GM12878 (cell line): ENCODE measurements at regions not wholly inside any gene's neighbourhood (a gene's known extent, or its start where the extent isn't known, plus 50 kb on each side); places are given as distances from the start of the nearest gene placed in this dataset.

Source experiments
- ATAC-seq: fragments of 200-7000 bp; cut with Tn5 transposase; 3 replicates; pipeline ENCODE4 v1.9.1; 2020; ENCODE audit warnings: mild to moderate bottlenecking, moderate library complexity
- BruUV-seq: library from RNA; stranded (reverse); fragments of 400-500 nt; replicated peaks from 2 replicates; lab custom pipeline; 2021; lab: Mats Ljungman, UMichigan
- CTCF ChIA-PET: fragments of 300-600 bp; sonication (Branson Sonifier 250); formaldehyde crosslinking; extraction: SDS; loops from one replicate; lab custom pipeline; 2021; ENCODE audit warnings: inconsistent platforms; lab: Yijun Ruan, JAX
- POLR2A ChIA-PET: fragments of 350-600 bp; formaldehyde crosslinking; extraction: SDS; loops from one replicate; lab custom pipeline; 2021; ENCODE audit warnings: inconsistent platforms; lab: Charles Lee
- RAD21 ChIA-PET: fragments of 300-600 bp; sonication (Branson Sonifier 250); formaldehyde crosslinking; loops from one replicate; lab custom pipeline; 2023; ENCODE audit warnings: antibody characterized with exemption; ENCODE audit not compliant: unreplicated experiment; lab: Charles Lee
- SMC1A ChIA-PET: fragments of 300-600 bp; sonication (Branson Sonifier 250); formaldehyde crosslinking; loops from one replicate; lab custom pipeline; 2023; ENCODE audit not compliant: unreplicated experiment, uncharacterized antibody; lab: Charles Lee
- DNase-seq: peaks from one replicate; pipeline ENCODE4 v3.0.0-alpha.2; 2011; ENCODE audit warnings: low read depth, low spot score
- FAIRE-seq: peaks from 3 replicates; lab custom pipeline; 2011; peaks lifted over from hg19 to GRCh38; lab: Jason Lieb, UNC
- H2AFZ ChIP-seq: 2 replicates; pipeline ENCODE4 v1.6.0; 2011; ENCODE audit warnings: low read depth, low read length, control low read depth; ENCODE audit not compliant: control insufficient read depth
- H3K27ac ChIP-seq: 2 replicates; pipeline ENCODE4 v1.5.1; 2011; ENCODE audit warnings: control low read depth; ENCODE audit not compliant: control insufficient read depth, insufficient read depth
- H3K27me3 ChIP-seq, 2 experiments: replicated peaks in 1 of 2; 2 replicates each; pipeline versions ENCODE4 v1.6.0 to v1.6.1; 2011; ENCODE audit warnings: low read length in 1 of 2; ENCODE audit not compliant: control insufficient read depth in 2 of 2, insufficient read depth in 2 of 2
- H3K36me3 ChIP-seq, 2 experiments: 2 replicates each; pipeline ENCODE4 v1.5.1; 2011; ENCODE audit warnings: low read length in 1 of 2; ENCODE audit not compliant: control insufficient read depth in 2 of 2, insufficient read depth in 2 of 2
- H3K4me1 ChIP-seq: 2 replicates; pipeline ENCODE4 v1.6.1; 2011; ENCODE audit warnings: mild to moderate bottlenecking, low read length, moderate library complexity, mixed read lengths; ENCODE audit not compliant: control insufficient read depth, insufficient read depth
- H3K4me2 ChIP-seq: 2 replicates; pipeline ENCODE4 v1.6.0; 2011; ENCODE audit warnings: control low read depth; ENCODE audit not compliant: control insufficient read depth, insufficient read depth
- H3K4me3 ChIP-seq: fragments of 200-600 bp; sonication (generic); 2 replicates; pipeline ENCODE4 v1.5.1; 2016
- H3K79me2 ChIP-seq: 2 replicates; pipeline ENCODE4 v1.6.0; 2011; ENCODE audit warnings: low read length; ENCODE audit not compliant: control insufficient read depth, insufficient read depth
- H3K9ac ChIP-seq: 2 replicates; pipeline ENCODE4 v1.8.0; 2011; ENCODE audit warnings: low read length, control low read depth, mixed read lengths; ENCODE audit not compliant: control insufficient read depth, insufficient read depth
- H3K9me3 ChIP-seq: replicated peaks from 3 replicates; pipeline ENCODE4 v1.5.1; 2011; ENCODE audit warnings: mild to moderate bottlenecking, low read length; ENCODE audit not compliant: control insufficient read depth, insufficient read depth
- H4K20me1 ChIP-seq: 2 replicates; pipeline ENCODE4 v1.6.0; 2011; ENCODE audit not compliant: control insufficient read depth, insufficient read depth
- ASH2L ChIP-seq: fragments of 300-600, 200-600 bp; sonication (generic); IDR thresholded peaks from 2 replicates; pipeline ENCODE4 v1.6.1; 2017; ENCODE audit warnings: low read depth, mild to moderate bottlenecking, borderline replicate concordance
- BACH1 ChIP-seq: fragments of 450-650 bp; IDR thresholded peaks from 2 replicates; pipeline ENCODE4 v1.6.1; 2017; ENCODE audit warnings: mild to moderate bottlenecking, borderline replicate concordance
- BCL3 ChIP-seq: IDR thresholded peaks from 2 replicates; pipeline ENCODE4 v1.6.1; 2011; ENCODE audit warnings: borderline replicate concordance, low read depth, mild to moderate bottlenecking, moderate library complexity, low read length; ENCODE audit not compliant: insufficient read depth, poor library complexity, severe bottlenecking
- CUX1 ChIP-seq: IDR thresholded peaks from 2 replicates; pipeline ENCODE4 v1.6.1; 2012; ENCODE audit warnings: improper control_type of control experiment, low read depth, low read length; ENCODE audit not compliant: insufficient replicate concordance
- EP300 ChIP-seq, 2 experiments: fragments of 150-350 bp in 1 of 2; IDR thresholded peaks; 2 replicates each; pipeline ENCODE4 v1.6.1; 2011 to 2012; ENCODE audit warnings: low read depth in 2 of 2, low read length in 2 of 2, borderline replicate concordance in 1 of 2, improper control_type of control experiment in 1 of 2, inconsistent platforms in 1 of 2; ENCODE audit not compliant: control insufficient read depth in 1 of 2
- ESRRA ChIP-seq: IDR thresholded peaks from 2 replicates; pipeline ENCODE4 v1.6.1; 2012; ENCODE audit warnings: mild to moderate bottlenecking, low read length, improper control_type of control experiment
- MEF2A ChIP-seq: IDR thresholded peaks from 2 replicates; pipeline ENCODE4 v1.6.1; 2011; ENCODE audit warnings: low read depth, mild to moderate bottlenecking, low read length, moderate library complexity; ENCODE audit not compliant: insufficient read depth
- MTA3 ChIP-seq: IDR thresholded peaks from 2 replicates; pipeline ENCODE4 v1.6.1; 2012; ENCODE audit warnings: low read length, inconsistent platforms, borderline replicate concordance
- NBN ChIP-seq: fragments of 450-650 bp; IDR thresholded peaks from 2 replicates; pipeline ENCODE4 v1.6.1; 2016
- NFIC ChIP-seq: IDR thresholded peaks from 2 replicates; pipeline ENCODE4 v1.6.1; 2012; ENCODE audit warnings: low read depth, mild to moderate bottlenecking, inconsistent platforms, low read length, moderate library complexity
- NFXL1 ChIP-seq: fragments of 450-650 bp; IDR thresholded peaks from 2 replicates; pipeline ENCODE4 v1.6.1; 2017; ENCODE audit warnings: antibody characterized with exemption, mild to moderate bottlenecking, borderline replicate concordance
- RAD51 ChIP-seq: fragments of 450-650 bp; IDR thresholded peaks from 2 replicates; pipeline ENCODE4 v1.6.1; 2016; ENCODE audit warnings: moderate library complexity, mild to moderate bottlenecking, inconsistent platforms
- RELA ChIP-seq: fragments of 450-650 bp; IDR thresholded peaks from 2 replicates; pipeline ENCODE4 v1.8.0; 2014; ENCODE audit warnings: borderline replicate concordance; ENCODE audit not compliant: partially characterized antibody
- SMC3 ChIP-seq: IDR thresholded peaks from 2 replicates; pipeline ENCODE4 v1.6.1; 2011; ENCODE audit warnings: low read length, improper control_type of control experiment, borderline replicate concordance
- SP1 ChIP-seq: IDR thresholded peaks from one replicate; pipeline ENCODE4 v1.6.1; 2011; ENCODE audit warnings: low read depth, low read length
- WRNIP1 ChIP-seq: IDR thresholded peaks from 2 replicates; pipeline ENCODE4 v1.6.1; 2011; ENCODE audit warnings: low read depth, low read length, improper control_type of control experiment, borderline replicate concordance
- ZNF207 ChIP-seq: fragments of 450-650 bp; IDR thresholded peaks from 2 replicates; pipeline ENCODE4 v1.6.1; 2014; ENCODE audit warnings: antibody characterized with exemption, mild to moderate bottlenecking, borderline replicate concordance
- ZNF384 ChIP-seq: IDR thresholded peaks from 2 replicates; pipeline ENCODE4 v1.6.1; 2012; ENCODE audit warnings: low read depth, mild to moderate bottlenecking, low read length, improper control_type of control experiment, borderline replicate concordance
- ZSCAN29 ChIP-seq: fragments of 450-650 bp; IDR thresholded peaks from 2 replicates; pipeline ENCODE4 v1.6.1; 2017; ENCODE audit warnings: mild to moderate bottlenecking, moderate library complexity
- WGBS: methylation state at CpG from one replicate; pipeline ENCODE4 v1.1.6; 2016; ENCODE audit warnings: low lambda C conversion rate; ENCODE audit not compliant: insufficient replicate concordance, insufficient coverage; ENCODE audit errors: missing lambda C conversion rate; 5-methylcytosine and 5-hydroxymethylcytosine counted together
- in situ Hi-C: fragments of 300-500 bp; cut with MboI; formaldehyde crosslinking; loops from 9 replicates; pipeline ENCODE4 v1.14.3; 2018; ENCODE audit warnings: mixed read lengths
- intact Hi-C: fragments of 100-400 bp; cut with micrococcal nuclease; formaldehyde crosslinking; loops from one replicate; pipeline ENCODE4 v1.14.2; 2022; ENCODE audit not compliant: unreplicated experiment

GRCh38 chr7:68706291-68706690 lies 892.0 kb upstream of the AUTS2 start:
- BruUV-seq, result no TSS peak
- ChIA-PET SMC1A (interaction anchor here (1.0 kb wide), 1 partner anchor 1080 kb away, joined by 3 read pairs; no protein-coding TSS in a partner anchor), RAD21 (no interaction called here), CTCF (no interaction called here), POLR2A (no interaction called here)
- Histone ChIP-seq H3K9me3 (no peaks in the 10 kb centered on the region; the same call in 2 of the 3 replicates), H2AFZ (no peak overlapping the region), H3K36me3 (no peaks in the 10 kb centered on the region), H3K27me3 (no peaks in the 10 kb centered on the region), H4K20me1 (no peaks in the 10 kb centered on the region), H3K4me1 (no peaks in the 10 kb centered on the region), H3K9ac (no peak overlapping the region), H3K4me2 (no peak overlapping the region), H3K4me3 (no peak overlapping the region), H3K27ac (no peak overlapping the region), H3K79me2 (no peaks in the 10 kb centered on the region)
- FAIRE-seq (no peak), ATAC-seq (no peak), DNase-seq (no peak)
- 50% methylated on average over 5 of the region's 5 CpGs for WGBS
- TF ChIP-seq BACH1 (no peak), ZNF207 (no peak), ESRRA (no peak), MEF2A (no peak), ZNF384 (no peak), RELA (no peak), NBN (no peak), RAD51 (no peak), MTA3 (no peak), SMC3 (no peak), NFIC (no peak), BCL3 (no peak), ASH2L (no peak), ZSCAN29 (no peak), WRNIP1 (no peak), SP1 (no peak), NFXL1 (no peak), EP300 (IDR thresholded peaks at IDR 0.05; ENCODE audit: borderline replicate concordance in 1 of 2, control insufficient read depth in 1 of 2, low read depth in 2 of 2, low read length in 2 of 2) (no peak), CUX1 (no peak)
- in situ Hi-C loops, result no loop called here
- intact Hi-C loops, result no loop called here
